CD4-positive, alpha-beta T cell (primary cell): ENCODE measurements at regions not wholly inside any gene's neighbourhood (a gene's known extent, or its start where the extent isn't known, plus 50 kb on each side); places are given as distances from the start of the nearest gene placed in this dataset.
"Not testable (repeated sequence)": the region's sequence is repeated elsewhere in the genome, so short reads cannot be mapped to it uniquely, and the experiment has no call there.

Experiments
- ATAC-seq: fragments of 200-7000 bp; cut with Tn5 transposase; one replicate; pipeline ENCODE4 v1.10.0; 2022; ENCODE audit warnings: mild to moderate bottlenecking; ENCODE audit not compliant: poor library complexity
- CTCF ChIA-PET: fragments of 350-600 bp; sonication (Branson Sonifier 250); formaldehyde crosslinking; loops from one replicate; lab custom pipeline; 2021; ENCODE audit warnings: antibody characterized with exemption, inconsistent platforms; lab: Charles Lee
- POLR2A ChIA-PET: fragments of 350-600 bp; sonication (Branson Sonifier 250); formaldehyde crosslinking; loops from one replicate; lab custom pipeline; 2021; ENCODE audit warnings: antibody characterized with exemption, inconsistent platforms; lab: Charles Lee
- DNase-seq, 14 experiments: peaks; one replicate each; pipeline ENCODE4 v3.0.0-alpha.2; 2013 to 2020; ENCODE audit warnings: mixed read lengths in 2 of 14
- H3K27ac ChIP-seq, 2 donors: one replicate each; pipeline versions ENCODE4 v1.5.1 to v1.7.0; 2013; ENCODE audit warnings: low read length in 2 of 2, low read depth in 1 of 2, mild to moderate bottlenecking in 1 of 2
- H3K27me3 ChIP-seq, 2 experiments: 1 replicate in 1 of 2; 2 replicates in 1 of 2; pipeline versions ENCODE4 v1.6.1 to v1.7.0; 2013; ENCODE audit warnings: low read length in 2 of 2, control low read depth in 1 of 2, mild to moderate bottlenecking in 1 of 2, moderate library complexity in 1 of 2; ENCODE audit not compliant: insufficient read depth in 2 of 2, control insufficient read depth in 1 of 2
- H3K36me3 ChIP-seq: one replicate; pipeline ENCODE4 v1.6.1; 2013; ENCODE audit warnings: low read length, control low read depth; ENCODE audit not compliant: insufficient read depth
- H3K4me1 ChIP-seq: one replicate; pipeline ENCODE4 v1.6.1; 2013; ENCODE audit warnings: low read length, control low read depth; ENCODE audit not compliant: insufficient read depth
- H3K4me3 ChIP-seq: one replicate; pipeline ENCODE4 v1.5.1; 2013; ENCODE audit warnings: mild to moderate bottlenecking, low read length, moderate library complexity
- H3K9me3 ChIP-seq, 2 experiments: 1 replicate in 1 of 2; 2 replicates in 1 of 2; pipeline versions ENCODE4 v1.6.1 to v1.7.0; 2013; ENCODE audit warnings: low read length in 2 of 2, mild to moderate bottlenecking in 2 of 2, control low read depth in 1 of 2, moderate library complexity in 1 of 2; ENCODE audit not compliant: control insufficient read depth in 1 of 2, insufficient read depth in 1 of 2
- H3K27ac Mint-ChIP-seq: one replicate; pipeline ENCODE4 v1.8.0; 2020; ENCODE audit warnings: mixed read lengths
- H3K27me3 Mint-ChIP-seq: one replicate; pipeline ENCODE4 v1.8.0; 2021; ENCODE audit warnings: mixed read lengths
- H3K36me3 Mint-ChIP-seq: one replicate; pipeline ENCODE4 v1.8.0; 2021; ENCODE audit warnings: low read depth, mixed read lengths
- H3K4me1 Mint-ChIP-seq: one replicate; pipeline ENCODE4 v1.8.0; 2021; ENCODE audit warnings: low read depth, mixed read lengths
- H3K4me3 Mint-ChIP-seq: one replicate; pipeline ENCODE4 v1.8.0; 2020; ENCODE audit warnings: mild to moderate bottlenecking, mixed read lengths
- H3K9me3 Mint-ChIP-seq: one replicate; pipeline ENCODE4 v1.8.0; 2020; ENCODE audit warnings: mixed read lengths
- CTCF ChIP-seq: fragments of 200-600 bp; IDR thresholded peaks from one replicate; pipeline ENCODE4 v1.8.0; 2022; ENCODE audit warnings: antibody characterized with exemption, mild to moderate bottlenecking
- intact Hi-C, 2 experiments: fragments of 100-400 bp; cut with DNase I in 1 of 2; cut with micrococcal nuclease in 1 of 2; formaldehyde crosslinking; loops; one replicate each; pipeline versions ENCODE4 v1.15.1 to v1.9.0; 2023 to 2025; cut with DNase I, micrococcal nuclease

GRCh38 chr1:125066385-125066784, 3881.6 kb downstream of the SRGAP2C start:
- no peaks in the 10 kb centered on the region for H3K36me3 ChIP-seq
- Mint-ChIP-seq H3K9me3 (peaks cover 15% of the 10 kb centered on the region), H3K27me3 (no peaks in the 10 kb centered on the region), H3K4me1 (no peaks in the 10 kb centered on the region), H3K27ac (no peak overlapping the region), H3K4me3 (no peak overlapping the region), H3K36me3 (peaks cover 34% of the 10 kb centered on the region)
- intact Hi-C loops, result no loop called here
- no peak overlapping the region for H3K27ac ChIP-seq
- peaks cover 7 to 75% of the 10 kb centered on the region in 2 experiments for H3K9me3 ChIP-seq
- H3K27me3 ChIP-seq, result no peaks in the 10 kb centered on the region
- H3K4me1 ChIP-seq, result no peaks in the 10 kb centered on the region
- no peak for TF ChIP-seq CTCF
- no peak overlapping the region for H3K4me3 ChIP-seq
- CTCF ChIA-PET, result no interaction called here
- POLR2A ChIA-PET, result no interaction called here
- DNase-seq (peak in 1 of 14 experiments; percentile 15), ATAC-seq (no peak)

- CTCF ChIA-PET, POLR2A ChIA-PET, ATAC-seq: not testable (repeated sequence)
Measured at GRCh38 chr1:125066849-125067248, 3882.1 kb downstream of the SRGAP2C start.

GRCh38 chr1:125080077-125080476, 3895.3 kb downstream of the SRGAP2C start:
- Histone ChIP-seq H3K9me3 (peaks cover 37 to 74% of the 10 kb centered on the region in 2 experiments), H3K36me3 (no peaks in the 10 kb centered on the region), H3K27me3 (no peaks in the 10 kb centered on the region), H3K4me3 (no peak overlapping the region), H3K4me1 (no peaks in the 10 kb centered on the region), H3K27ac (no peak overlapping the region)
- ChIA-PET POLR2A (no interaction called here), CTCF (no interaction called here)
- Mint-ChIP-seq H3K27ac (no peak overlapping the region), H3K36me3 (peaks cover 51% of the 10 kb centered on the region), H3K4me1 (no peaks in the 10 kb centered on the region), H3K4me3 (no peak overlapping the region), H3K27me3 (no peaks in the 10 kb centered on the region), H3K9me3 (peaks cover 44% of the 10 kb centered on the region)
- DNase-seq (no peak), ATAC-seq (no peak)
- TF ChIP-seq CTCF, result no peak
- intact Hi-C loops, result no loop called here

More at GRCh38 chr1:125066849-125067248, 3882.1 kb downstream of the SRGAP2C start:
- peaks cover 15% of the 10 kb centered on the region for H3K9me3 Mint-ChIP-seq
- H3K36me3 ChIP-seq, H3K4me1 Mint-ChIP-seq, intact Hi-C loops, H3K27ac Mint-ChIP-seq, H3K4me1 ChIP-seq, H3K27me3 ChIP-seq, H3K4me3 Mint-ChIP-seq, H3K27ac ChIP-seq, DNase-seq, H3K4me3 ChIP-seq, H3K27me3 Mint-ChIP-seq: not testable (repeated sequence)
- H3K36me3 Mint-ChIP-seq, result peaks cover 34% of the 10 kb centered on the region
- H3K9me3 ChIP-seq, result peaks cover 7 to 80% of the 10 kb centered on the region in 2 experiments
